SK-N-SH (cell line): ENCODE measurements at regions not wholly inside any gene's neighbourhood (a gene's known extent, or its start where the extent isn't known, plus 50 kb on each side); places are given as distances from the start of the nearest gene placed in this dataset.

Source experiments
- CTCF ChIA-PET: fragments of 300-600, 350-600 bp; formaldehyde crosslinking; extraction: SDS; loops from one replicate; lab custom pipeline; 2021; lab: Yijun Ruan, JAX
- POLR2A ChIA-PET: fragments of 350-600 bp; sonication (Branson Sonifier 250); formaldehyde crosslinking; extraction: SDS; loops from one replicate; lab custom pipeline; 2020; ENCODE audit warnings: antibody characterized with exemption, inconsistent platforms; lab: Yijun Ruan, JAX
- DNase-seq: peaks from one replicate; pipeline ENCODE4 v3.0.0; 2012
- H2AFZ ChIP-seq: fragments of 200-600 bp; sonication (generic); 2 replicates; pipeline ENCODE4 v1.8.1; 2016; ENCODE audit warnings: antibody characterized with exemption, mild to moderate bottlenecking, low read depth
- H3F3A ChIP-seq: fragments of 200-600 bp; sonication (generic); replicated peaks from 2 replicates; pipeline ENCODE3; 2016; ENCODE audit warnings: antibody characterized with exemption, mild to moderate bottlenecking; ENCODE audit not compliant: insufficient read depth
- H3K27ac ChIP-seq, 2 experiments: fragments of 200-500 bp in 1 of 2; fragments of 200-600 bp in 1 of 2; sonication (Bioruptor generic) in 1 of 2; sonication (generic), shearing (Covaris generic) in 1 of 2; 2 replicates each; pipeline versions ENCODE4 v1.5.1 to v1.6.1; 2014 to 2016; ENCODE audit warnings: low read depth in 2 of 2, inconsistent platforms in 1 of 2, low read length in 1 of 2, mild to moderate bottlenecking in 1 of 2, mixed read lengths in 1 of 2
- H3K27me3 ChIP-seq: fragments of 200-600 bp; sonication (generic), shearing (Covaris generic); 2 replicates; pipeline ENCODE4 v1.6.1; 2016; ENCODE audit warnings: mixed run types; ENCODE audit not compliant: insufficient read depth
- H3K36me3 ChIP-seq, 2 experiments: fragments of 200-500 bp in 1 of 2; fragments of 200-600 bp in 1 of 2; sonication (Bioruptor generic) in 1 of 2; sonication (generic) in 1 of 2; replicated peaks in 1 of 2; 2 replicates each; pipeline versions ENCODE3 to v1.5.1; 2014 to 2016; ENCODE audit warnings: low read length in 1 of 2, mild to moderate bottlenecking in 1 of 2; ENCODE audit not compliant: insufficient read depth in 2 of 2, control insufficient read depth in 1 of 2
- H3K4me1 ChIP-seq, 2 experiments: fragments of 200-500 bp in 1 of 2; fragments of 200-600 bp in 1 of 2; sonication (Bioruptor generic) in 1 of 2; sonication (generic), shearing (Covaris generic) in 1 of 2; 2 replicates each; pipeline versions ENCODE4 v1.5.1 to v1.6.1; 2014 to 2016; ENCODE audit warnings: low read depth in 1 of 2, low read length in 1 of 2, mixed run types in 1 of 2; ENCODE audit not compliant: insufficient read depth in 2 of 2, control insufficient read depth in 1 of 2
- H3K4me2 ChIP-seq: fragments of 200-600 bp; sonication (generic), shearing (Covaris generic); 2 replicates; pipeline ENCODE4 v1.6.1; 2017; ENCODE audit warnings: mixed run types
- H3K4me3 ChIP-seq, 2 experiments: fragments of 200-500 bp in 1 of 2; fragments of 200-600 bp in 1 of 2; sonication (Bioruptor generic) in 1 of 2; sonication (generic), shearing (Covaris generic) in 1 of 2; 2 replicates each; pipeline versions ENCODE4 v1.5.1 to v1.8.1; 2014 to 2016; ENCODE audit warnings: low read depth in 2 of 2, inconsistent platforms in 1 of 2, low read length in 1 of 2, mild to moderate bottlenecking in 1 of 2, mixed read lengths in 1 of 2, moderate library complexity in 1 of 2
- H3K79me2 ChIP-seq: fragments of 200-600 bp; sonication (generic); 2 replicates; pipeline ENCODE4 v1.8.1; 2017; ENCODE audit warnings: mild to moderate bottlenecking; ENCODE audit not compliant: insufficient read depth
- H3K9ac ChIP-seq: fragments of 200-600 bp; sonication (generic); 2 replicates; pipeline ENCODE4 v1.6.1; 2017; ENCODE audit warnings: mixed run types
- H3K9me2 ChIP-seq: fragments of 200-600 bp; sonication (generic); 2 replicates; pipeline ENCODE4 v1.6.1; 2017; ENCODE audit warnings: mixed run types
- H3K9me3 ChIP-seq: fragments of 200-600 bp; sonication (generic); 2 replicates; pipeline ENCODE4 v1.6.1; 2017; ENCODE audit warnings: mixed run types, mild to moderate bottlenecking, moderate library complexity
- H4K20me1 ChIP-seq: fragments of 200-600 bp; sonication (generic); 2 replicates; pipeline ENCODE4 v1.6.1; 2017; ENCODE audit warnings: mild to moderate bottlenecking, mixed run types; ENCODE audit not compliant: insufficient read depth
- FOSL2 ChIP-seq: IDR thresholded peaks from 2 replicates; pipeline ENCODE4 v1.4.0; 2012; ENCODE audit warnings: low read depth, mild to moderate bottlenecking, moderate library complexity, borderline replicate concordance
- GATA2 ChIP-seq: sonication (generic); formaldehyde crosslinking; IDR thresholded peaks from 2 replicates; pipeline ENCODE4 v1.5.0; 2020; ENCODE audit warnings: mild to moderate bottlenecking, missing genetic modification reagents
- JUND ChIP-seq: IDR thresholded peaks from 2 replicates; pipeline ENCODE4 v1.4.0; 2012
- POLR2AphosphoS5 ChIP-seq: IDR thresholded peaks from 2 replicates; pipeline ENCODE4 v1.6.1; 2012; ENCODE audit warnings: low read depth, low read length
- REST ChIP-seq: IDR thresholded peaks from 2 replicates; pipeline ENCODE4 v1.6.1; 2012; ENCODE audit warnings: mild to moderate bottlenecking, low read depth, low read length, moderate library complexity
- RXRA ChIP-seq: IDR thresholded peaks from 2 replicates; pipeline ENCODE4 v1.4.0; 2012; ENCODE audit warnings: low read depth, mild to moderate bottlenecking, borderline replicate concordance
- TAF1 ChIP-seq: IDR thresholded peaks from 2 replicates; pipeline ENCODE4 v1.6.1; 2012; ENCODE audit warnings: low read depth, mild to moderate bottlenecking, low read length, moderate library complexity, borderline replicate concordance
- TEAD4 ChIP-seq: IDR thresholded peaks from 2 replicates; pipeline ENCODE4 v1.4.0; 2012; ENCODE audit warnings: mild to moderate bottlenecking, borderline replicate concordance; ENCODE audit not compliant: insufficient read depth
- USF1 ChIP-seq: IDR thresholded peaks from 2 replicates; pipeline ENCODE4 v1.4.0; 2012; ENCODE audit warnings: low read depth, borderline replicate concordance
- USF2 ChIP-seq: fragments of 150-350 bp; IDR thresholded peaks from 2 replicates; pipeline ENCODE4 v1.6.1; 2017; ENCODE audit warnings: antibody characterized with exemption, low read length, low read depth, borderline replicate concordance
- WGBS: methylation state at CpG from one replicate; pipeline ENCODE4 v1.1.6; 2017; ENCODE audit warnings: low lambda C conversion rate; 5-methylcytosine and 5-hydroxymethylcytosine counted together
- TF ChIP-seq, protein P1 (sequence below): IDR thresholded peaks from 2 replicates; pipeline ENCODE4; 2012

DNA sequence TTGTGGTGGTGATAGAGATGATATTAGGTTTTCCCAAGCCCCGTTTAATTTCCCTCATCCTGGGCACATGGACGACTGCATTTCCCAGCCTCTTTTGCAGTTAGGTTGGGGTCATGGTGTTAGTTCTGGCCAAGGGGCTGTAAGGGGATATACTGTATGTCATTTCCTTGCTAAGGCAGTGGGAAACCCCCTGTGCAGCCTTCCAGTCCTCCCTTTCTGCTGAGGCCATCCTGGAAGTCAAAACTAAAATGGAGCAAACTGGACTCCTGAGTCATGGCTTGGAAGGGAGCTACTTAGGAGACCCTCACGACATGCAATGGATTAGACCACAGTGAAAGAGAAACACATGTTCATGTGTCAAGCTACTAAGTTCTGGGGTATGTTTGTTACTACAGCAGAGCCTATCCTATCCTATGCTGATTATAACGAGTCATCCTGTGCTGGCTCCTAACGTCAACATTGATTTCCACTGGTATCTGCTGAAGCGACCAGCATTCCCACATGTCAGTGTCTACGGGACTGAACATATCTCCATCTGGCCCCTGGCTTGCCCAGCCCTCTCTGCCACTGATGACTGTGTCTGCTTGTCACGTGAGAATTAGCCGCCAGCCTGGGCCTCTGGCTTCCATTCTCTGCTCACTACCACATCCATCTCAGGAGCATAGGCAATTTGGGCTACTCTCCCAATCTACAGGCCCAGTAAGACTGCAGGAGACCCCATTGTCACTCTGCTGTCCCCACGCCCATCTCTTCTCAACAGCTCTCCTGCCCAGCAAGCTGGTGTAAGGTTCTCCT lies 85.6 kb upstream of the MEF2A start:
- no peak overlapping the region for H2AFZ ChIP-seq
- no peak overlapping the region for H3K9ac ChIP-seq
- H3K9me3 ChIP-seq, result no peaks in the 10 kb centered on the region
- CTCF ChIA-PET, result interaction anchor here (0.6 kb wide), 1 partner anchor 187 kb away, joined by 3 read pairs; no protein-coding TSS in a partner anchor
- peaks cover 20% of the 10 kb centered on the region for H3F3A ChIP-seq
- no peaks in the 10 kb centered on the region for H3K36me3 ChIP-seq
- TF ChIP-seq TAF1, result no peak
- no peak for TF ChIP-seq TEAD4
- no peak for TF ChIP-seq POLR2AphosphoS5
- TF ChIP-seq USF1, result no peak
- no peak for TF ChIP-seq REST
- TF ChIP-seq USF2, result no peak
- no peak for TF ChIP-seq GATA2 (CRISPR knock-in tag)
- TF ChIP-seq, protein P1, sequence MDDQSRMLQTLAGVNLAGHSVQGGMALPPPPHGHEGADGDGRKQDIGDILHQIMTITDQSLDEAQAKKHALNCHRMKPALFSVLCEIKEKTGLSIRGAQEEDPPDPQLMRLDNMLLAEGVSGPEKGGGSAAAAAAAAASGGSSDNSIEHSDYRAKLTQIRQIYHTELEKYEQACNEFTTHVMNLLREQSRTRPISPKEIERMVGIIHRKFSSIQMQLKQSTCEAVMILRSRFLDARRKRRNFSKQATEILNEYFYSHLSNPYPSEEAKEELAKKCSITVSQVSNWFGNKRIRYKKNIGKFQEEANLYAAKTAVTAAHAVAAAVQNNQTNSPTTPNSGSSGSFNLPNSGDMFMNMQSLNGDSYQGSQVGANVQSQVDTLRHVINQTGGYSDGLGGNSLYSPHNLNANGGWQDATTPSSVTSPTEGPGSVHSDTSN, result no peak
- TF ChIP-seq FOSL2, result no peak
- TF ChIP-seq JUND, result no peak
- TF ChIP-seq RXRA, result no peak
- TF ChIP-seq, all 33 proteins: peak for 0
- Histone ChIP-seq H3K4me2 (no peak overlapping the region), H3K79me2 (no peaks in the 10 kb centered on the region), H3K27ac (no peak overlapping the region), H3K27me3 (no peaks in the 10 kb centered on the region), H3K9me2 (no peaks in the 10 kb centered on the region), H3K4me1 (peaks cover 11 to 16% of the 10 kb centered on the region in 2 experiments; a peak in 3 of 4 replicates), H4K20me1 (no peaks in the 10 kb centered on the region), H3K4me3 (no peak overlapping the region)
- WGBS, result 90% methylated on average over 10 of the region's 10 CpGs
- POLR2A ChIA-PET, result no interaction called here
- no peak for DNase-seq
